Cerebellar cortex (tissue), 1 donor: ENCODE measurements at regions not wholly inside any gene's neighbourhood (a gene's known extent, or its start where the extent isn't known, plus 50 kb on each side); places are given as distances from the start of the nearest gene placed in this dataset.
A peak's percentile ranks its signal among the peaks of the same experiment; 100 is the strongest.
"Not testable (repeated sequence)": the region's sequence is repeated elsewhere in the genome, so short reads cannot be mapped to it uniquely, and the experiment has no call there.

ENCODE experiments used
- DNase-seq: peaks from one replicate; pipeline ENCODE4 v3.0.0-alpha.2; 2015; ENCODE audit warnings: low spot score

- no peak for DNase-seq
Observed at GRCh38 chr6:145546265-145546664, 189.1 kb downstream of the EPM2A start.

GRCh38 chr6:145547594-145548335 lies 187.6 kb downstream of the EPM2A start:
- DNase-seq = peak; percentile 8

- DNase-seq = no peak
Observed at GRCh38 chr6:145548933-145549648, 186.2 kb downstream of the EPM2A start.

- no peak for DNase-seq
Observed at GRCh38 chr6:145551164-145551563, 184.2 kb downstream of the EPM2A start.

GRCh38 chr6:145555084-145555483 lies 180.2 kb downstream of the EPM2A start:
- DNase-seq = no peak

GRCh38 chr6:145557474-145557873 lies 177.8 kb downstream of the EPM2A start:
- DNase-seq = no peak

GRCh38 chr6:145559836-145560235 lies 175.5 kb downstream of the EPM2A start:
- DNase-seq = no peak

GRCh38 chr6:145561095-145562072 lies 173.9 kb downstream of the EPM2A start:
- DNase-seq = no peak

- no peak for DNase-seq
Observed at GRCh38 chr6:145562771-145563615, 172.3 kb downstream of the EPM2A start.

- no peak for DNase-seq
Observed at GRCh38 chr6:145564553-145564952, 170.8 kb downstream of the EPM2A start.

GRCh38 chr6:145567684-145568252 lies 167.6 kb downstream of the EPM2A start:
- DNase-seq = no peak

- DNase-seq = no peak
Observed at GRCh38 chr6:145569140-145569539, 166.2 kb downstream of the EPM2A start.

GRCh38 chr6:145570336-145570735 lies 165.0 kb downstream of the EPM2A start:
- not testable (repeated sequence) for DNase-seq

- DNase-seq = not testable (repeated sequence)
Observed at GRCh38 chr6:145574269-145574668, 161.1 kb downstream of the EPM2A start.
